ENCODE measurements at regions not wholly inside any gene's neighbourhood (a gene's known extent, or its start where the extent isn't known, plus 50 kb on each side); places are given as distances from the start of the nearest gene placed in this dataset.

GRCh38 chr11:130549393-130549999 lies 101.1 kb downstream of the ADAMTS15 start:
- TF ChIP-seq REST (IDR thresholded peaks at IDR 0.05; ENCODE audit: insufficient read depth in 1 of 2, low read depth in 2 of 2, low read length in 2 of 2) = no peak
- TF ChIP-seq POLR2AphosphoS5 (IDR thresholded peaks at IDR 0.05; ENCODE audit: low read depth, low read length) = no peak
- no peak for TF ChIP-seq TAF1 (IDR thresholded peaks at IDR 0.05; ENCODE audit: borderline replicate concordance, insufficient read depth, low read length)

Data from PFSK-1 (cell line).